ENCODE measurements at regions not wholly inside any gene's neighbourhood (a gene's known extent, or its start where the extent isn't known, plus 50 kb on each side); places are given as distances from the start of the nearest gene placed in this dataset.

DNA sequence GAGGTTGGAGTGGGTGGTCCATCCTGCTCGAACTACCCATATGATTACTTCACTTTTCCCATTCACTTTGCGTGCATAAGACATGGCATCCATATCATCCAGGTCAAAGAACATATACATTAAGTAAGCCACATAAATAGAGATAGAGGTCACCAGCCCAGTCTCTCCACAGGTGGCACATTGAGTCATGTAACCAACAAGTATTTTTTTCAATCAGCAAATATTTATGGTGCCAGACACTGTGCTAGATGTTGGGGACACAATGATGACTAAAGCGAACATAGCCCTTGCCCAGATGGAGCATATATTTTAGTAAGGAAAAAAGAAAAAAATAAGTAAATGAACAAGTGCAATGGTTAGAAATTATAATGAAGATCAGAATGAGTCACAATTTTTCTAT, 83.6 kb upstream of the LCLAT1 start:
- Histone ChIP-seq H3K4me1 (ENCODE audit: control insufficient read depth, extremely low read depth, insufficient read depth, low read length) (peaks cover 4% of the 10 kb centered on the region), H3K9ac (replicated peaks; ENCODE audit: extremely low read depth, insufficient read depth, low read length) (no peak overlapping the region), H3K9me3 (replicated peaks; ENCODE audit: control insufficient read depth, insufficient read depth, low read length) (no peaks in the 10 kb centered on the region), H3K27me3 (ENCODE audit: control insufficient read depth in 2 of 2, insufficient read depth in 2 of 2, low read length in 2 of 2) (no peaks in the 10 kb centered on the region), H2AFZ (ENCODE audit: low read depth, low read length) (no peak overlapping the region), H3K9me1 (replicated peaks; ENCODE audit: control insufficient read depth, extremely low read depth, insufficient read depth, low read length) (no peaks in the 10 kb centered on the region), H3K27ac (ENCODE audit: insufficient read depth, low read depth, low read length) (no peak overlapping the region), H4K20me1 (replicated peaks; ENCODE audit: control insufficient read depth, extremely low read depth, insufficient read depth, low read length) (no peaks in the 10 kb centered on the region), H3K4me2 (ENCODE audit: insufficient read depth, low read length) (no peak overlapping the region), H3K4me3 (replicated peaks in 1 of 3; ENCODE audit: insufficient read depth in 1 of 3, low read depth in 1 of 3, low read length in 3 of 3) (no peak overlapping the region), H3K79me2 (ENCODE audit: control insufficient read depth, insufficient read depth, low read length) (no peaks in the 10 kb centered on the region), H3K36me3 (ENCODE audit: control insufficient read depth in 2 of 2, extremely low read depth in 1 of 2, insufficient read depth in 2 of 2, low read length in 2 of 2) (no peaks in the 10 kb centered on the region)
- POLR2A ChIA-PET = no interaction called here
- intact Hi-C loops (cut with micrococcal nuclease) = no loop called here
- no peak for FAIRE-seq
- dilution Hi-C loops (cut with MboI; ENCODE audit: extremely low pct_ligation_motif_present, low sequenced_read_pairs) = no loop called here
- no TSS peak for BruUV-seq (replicated peaks)
- CTCF ChIA-PET = interaction anchor here (1.8 kb wide), 1 partner anchor 198 kb away, joined by 4 read pairs; no protein-coding TSS in a partner anchor
- TF ChIP-seq POLR2A (IDR thresholded peaks at IDR 0.05; ENCODE audit: low read depth, low read length) = no peak
- TF ChIP-seq, protein P1, sequence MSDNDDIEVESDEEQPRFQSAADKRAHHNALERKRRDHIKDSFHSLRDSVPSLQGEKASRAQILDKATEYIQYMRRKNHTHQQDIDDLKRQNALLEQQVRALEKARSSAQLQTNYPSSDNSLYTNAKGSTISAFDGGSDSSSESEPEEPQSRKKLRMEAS (IDR thresholded peaks at IDR 0.05; ENCODE audit: insufficient read depth, insufficient read length) = no peak
- TF ChIP-seq JUN (IDR thresholded peaks at IDR 0.05; ENCODE audit: borderline replicate concordance, insufficient read depth, insufficient read length, low read depth) = no peak
- no peak for TF ChIP-seq MYC (IDR thresholded peaks at IDR 0.05; ENCODE audit: low read depth, low read length)
- TF ChIP-seq GATA2 (IDR thresholded peaks at IDR 0.05; ENCODE audit: insufficient read depth, insufficient read length, low read depth, low read length) = no peak
- no peak for TF ChIP-seq POLR2AphosphoS5 (IDR thresholded peaks at IDR 0.05; ENCODE audit: insufficient read depth, low read depth, low read length)
- TF ChIP-seq FOS (IDR thresholded peaks at IDR 0.05; ENCODE audit: borderline replicate concordance, insufficient read depth, low read length) = no peak
- TF ChIP-seq, protein P2, sequence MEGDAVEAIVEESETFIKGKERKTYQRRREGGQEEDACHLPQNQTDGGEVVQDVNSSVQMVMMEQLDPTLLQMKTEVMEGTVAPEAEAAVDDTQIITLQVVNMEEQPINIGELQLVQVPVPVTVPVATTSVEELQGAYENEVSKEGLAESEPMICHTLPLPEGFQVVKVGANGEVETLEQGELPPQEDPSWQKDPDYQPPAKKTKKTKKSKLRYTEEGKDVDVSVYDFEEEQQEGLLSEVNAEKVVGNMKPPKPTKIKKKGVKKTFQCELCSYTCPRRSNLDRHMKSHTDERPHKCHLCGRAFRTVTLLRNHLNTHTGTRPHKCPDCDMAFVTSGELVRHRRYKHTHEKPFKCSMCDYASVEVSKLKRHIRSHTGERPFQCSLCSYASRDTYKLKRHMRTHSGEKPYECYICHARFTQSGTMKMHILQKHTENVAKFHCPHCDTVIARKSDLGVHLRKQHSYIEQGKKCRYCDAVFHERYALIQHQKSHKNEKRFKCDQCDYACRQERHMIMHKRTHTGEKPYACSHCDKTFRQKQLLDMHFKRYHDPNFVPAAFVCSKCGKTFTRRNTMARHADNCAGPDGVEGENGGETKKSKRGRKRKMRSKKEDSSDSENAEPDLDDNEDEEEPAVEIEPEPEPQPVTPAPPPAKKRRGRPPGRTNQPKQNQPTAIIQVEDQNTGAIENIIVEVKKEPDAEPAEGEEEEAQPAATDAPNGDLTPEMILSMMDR (IDR thresholded peaks at IDR 0.05; ENCODE audit: extremely low read depth in 1 of 2, insufficient read depth in 1 of 2, low read depth in 1 of 2, low read length in 2 of 2) = no peak
- TF ChIP-seq EZH2 (IDR thresholded peaks at IDR 0.05; ENCODE audit: borderline replicate concordance, low read depth, low read length, severe bottlenecking) = no peak
- DNase-seq (ENCODE audit: low read depth, low spot score) = no peak

All from endothelial cell of umbilical vein (primary cell).